Progenitor cell of endocrine pancreas (in vitro differentiated cells): ENCODE measurements at regions not wholly inside any gene's neighbourhood (a gene's known extent, or its start where the extent isn't known, plus 50 kb on each side); places are given as distances from the start of the nearest gene placed in this dataset.

Source experiments
- DNase-seq: peaks from one replicate; pipeline ENCODE4 v3.0.0; 2021; ENCODE audit warnings: low spot score; ENCODE audit not compliant: unreplicated experiment
- H3K27ac Mint-ChIP-seq: 2 replicates; pipeline ENCODE4 v1.8.0; 2021; ENCODE audit warnings: mild to moderate bottlenecking, moderate library complexity, mixed read lengths
- H3K27me3 Mint-ChIP-seq: 2 replicates; pipeline ENCODE4 v1.8.0; 2021; ENCODE audit warnings: mixed read lengths
- H3K36me3 Mint-ChIP-seq: 2 replicates; pipeline ENCODE4 v1.8.0; 2022; ENCODE audit warnings: mixed read lengths; ENCODE audit not compliant: insufficient read depth
- H3K4me1 Mint-ChIP-seq: 2 replicates; pipeline ENCODE4 v1.8.0; 2021; ENCODE audit warnings: low read depth, mixed read lengths
- H3K4me3 Mint-ChIP-seq: 2 replicates; pipeline ENCODE4 v1.8.0; 2021; ENCODE audit warnings: low read depth, mild to moderate bottlenecking, moderate library complexity, mixed read lengths
- H3K9me3 Mint-ChIP-seq: 2 replicates; pipeline ENCODE4 v1.8.0; 2021; ENCODE audit warnings: low read depth, mixed read lengths
- CTCF ChIP-seq: fragments of 200-600 bp; sonication (generic); IDR thresholded peaks from one replicate; pipeline ENCODE4 v1.5.0; 2021; ENCODE audit warnings: antibody characterized with exemption, mild to moderate bottlenecking; ENCODE audit not compliant: unreplicated experiment

GRCh38 chr21:16976193-16976592 is 536.6 kb upstream of the CXADR start:
- Mint-ChIP-seq H3K36me3 (no peaks in the 10 kb centered on the region), H3K4me3 (no peak overlapping the region), H3K4me1 (peaks cover 14% of the 10 kb centered on the region), H3K9me3 (no peaks in the 10 kb centered on the region), H3K27ac (no peak overlapping the region), H3K27me3 (peaks cover 5% of the 10 kb centered on the region)
- TF ChIP-seq CTCF, result no peak
- no peak for DNase-seq

- Mint-ChIP-seq H3K9me3 (no peaks in the 10 kb centered on the region), H3K27ac (no peak overlapping the region), H3K27me3 (peaks cover 8% of the 10 kb centered on the region), H3K4me1 (peaks cover 14% of the 10 kb centered on the region), H3K4me3 (no peak overlapping the region), H3K36me3 (no peaks in the 10 kb centered on the region)
- no peak for DNase-seq
- TF ChIP-seq CTCF, result no peak
These were observed 534.4 kb upstream of the CXADR start for GRCh38 chr21:16978309-16978895.

- H3K9me3 Mint-ChIP-seq, result no peaks in the 10 kb centered on the region
- peaks cover 17% of the 10 kb centered on the region for H3K4me1 Mint-ChIP-seq
- no peak overlapping the region for H3K27ac Mint-ChIP-seq
- H3K27me3 Mint-ChIP-seq, result peaks cover 8% of the 10 kb centered on the region
- H3K36me3 Mint-ChIP-seq, result no peaks in the 10 kb centered on the region
- no peak overlapping the region for H3K4me3 Mint-ChIP-seq
- no peak for TF ChIP-seq CTCF
- DNase-seq, result no peak
These were observed 533.3 kb upstream of the CXADR start for GRCh38 chr21:16979574-16979973.

GRCh38 chr21:16983420-16983819 is 529.4 kb upstream of the CXADR start:
- H3K27me3 Mint-ChIP-seq, result peaks cover 8% of the 10 kb centered on the region
- H3K36me3 Mint-ChIP-seq, result no peaks in the 10 kb centered on the region
- DNase-seq, result no peak
- no peak for TF ChIP-seq CTCF
- H3K9me3 Mint-ChIP-seq, result peaks cover 9% of the 10 kb centered on the region
- no peak overlapping the region for H3K27ac Mint-ChIP-seq
- no peak overlapping the region for H3K4me3 Mint-ChIP-seq
- peaks cover 3% of the 10 kb centered on the region for H3K4me1 Mint-ChIP-seq

- H3K27me3 Mint-ChIP-seq, result no peaks in the 10 kb centered on the region
- H3K36me3 Mint-ChIP-seq, result no peaks in the 10 kb centered on the region
- peaks cover 15% of the 10 kb centered on the region for H3K4me1 Mint-ChIP-seq
- no peak for DNase-seq
- H3K27ac Mint-ChIP-seq, result no peak overlapping the region
- H3K9me3 Mint-ChIP-seq, result peaks cover 11% of the 10 kb centered on the region
- H3K4me3 Mint-ChIP-seq, result no peak overlapping the region
- no peak for TF ChIP-seq CTCF
These were observed 520.4 kb upstream of the CXADR start for GRCh38 chr21:16992448-16992847.
